Neural crest cell (in vitro differentiated cells): ENCODE measurements at regions not wholly inside any gene's neighbourhood (a gene's known extent, or its start where the extent isn't known, plus 50 kb on each side); places are given as distances from the start of the nearest gene placed in this dataset.

Experiments used
- DNase-seq: peaks from one replicate; pipeline ENCODE4 v3.0.0; 2021; ENCODE audit warnings: low read depth, mixed read lengths, low spot score
- H3K27ac Mint-ChIP-seq: one replicate; pipeline ENCODE4 v1.8.0; 2021; ENCODE audit warnings: mild to moderate bottlenecking, mixed read lengths; ENCODE audit not compliant: unreplicated experiment
- H3K27me3 Mint-ChIP-seq: 2 replicates; pipeline ENCODE4 v1.8.0; 2021; ENCODE audit warnings: low read depth, mild to moderate bottlenecking, mixed read lengths
- H3K36me3 Mint-ChIP-seq: 2 replicates; pipeline ENCODE4 v1.8.0; 2021; ENCODE audit warnings: low read depth, mild to moderate bottlenecking, mixed read lengths
- H3K4me1 Mint-ChIP-seq: 2 replicates; pipeline ENCODE4 v1.8.0; 2021; ENCODE audit warnings: mixed read lengths
- H3K4me3 Mint-ChIP-seq: one replicate; pipeline ENCODE4 v1.8.0; 2021; ENCODE audit warnings: mild to moderate bottlenecking, mixed read lengths
- H3K9me3 Mint-ChIP-seq: 2 replicates; pipeline ENCODE4 v1.8.0; 2021; ENCODE audit warnings: mixed read lengths
- TF ChIP-seq, protein P1 (sequence below): fragments of 200-600 bp; sonication (generic); conservative IDR thresholded peaks from 2 replicates; pipeline ENCODE4 v1.5.0; 2021; ENCODE audit warnings: antibody characterized with exemption, mild to moderate bottlenecking

DNA sequence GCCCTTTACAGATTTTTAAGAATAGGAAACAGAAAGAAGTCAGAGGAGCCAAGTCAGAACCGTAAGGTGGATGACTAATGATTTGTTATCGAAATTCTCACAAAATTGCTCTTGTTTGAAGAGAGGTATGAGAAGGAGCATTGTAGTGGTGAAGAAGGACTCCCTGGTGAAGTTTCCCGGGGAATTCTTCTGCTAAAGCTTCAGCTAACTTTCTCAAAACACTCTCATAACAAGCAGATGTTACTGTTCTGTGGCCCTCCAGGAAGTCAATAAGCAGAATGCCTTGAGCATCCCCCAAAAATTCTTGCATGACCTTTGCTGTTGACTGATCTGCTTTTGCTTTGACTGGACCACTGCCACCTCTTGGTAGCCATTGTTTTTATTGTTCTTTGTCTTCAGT, 152.9 kb downstream of the HGF start:
- no peaks in the 10 kb centered on the region for H3K9me3 Mint-ChIP-seq
- H3K27ac Mint-ChIP-seq, result no peak overlapping the region

DNA sequence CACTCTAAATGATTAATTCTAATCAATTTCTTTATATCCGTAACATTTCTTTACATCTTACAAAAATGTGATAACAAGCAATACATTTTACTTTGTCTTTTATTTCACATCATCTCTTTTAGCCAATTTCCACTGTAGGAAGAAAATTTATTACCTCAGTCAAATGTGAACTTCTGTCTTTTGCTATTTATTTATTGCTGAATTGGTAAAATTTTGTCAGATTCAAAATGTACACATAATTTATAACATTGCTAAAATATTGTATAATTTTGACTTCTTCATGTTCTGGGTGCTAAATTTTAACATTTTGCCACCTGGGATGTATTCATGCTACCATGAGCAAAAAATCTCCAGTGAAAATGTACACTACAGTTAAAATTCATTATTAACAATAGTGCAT, 158.0 kb downstream of the HGF start:
- Mint-ChIP-seq H3K9me3 (peaks cover 3% of the 10 kb centered on the region), H3K27me3 (no peaks in the 10 kb centered on the region), H3K4me1 (no peaks in the 10 kb centered on the region), H3K4me3 (no peak overlapping the region), H3K27ac (no peak overlapping the region), H3K36me3 (no peaks in the 10 kb centered on the region)
- TF ChIP-seq, protein P1, sequence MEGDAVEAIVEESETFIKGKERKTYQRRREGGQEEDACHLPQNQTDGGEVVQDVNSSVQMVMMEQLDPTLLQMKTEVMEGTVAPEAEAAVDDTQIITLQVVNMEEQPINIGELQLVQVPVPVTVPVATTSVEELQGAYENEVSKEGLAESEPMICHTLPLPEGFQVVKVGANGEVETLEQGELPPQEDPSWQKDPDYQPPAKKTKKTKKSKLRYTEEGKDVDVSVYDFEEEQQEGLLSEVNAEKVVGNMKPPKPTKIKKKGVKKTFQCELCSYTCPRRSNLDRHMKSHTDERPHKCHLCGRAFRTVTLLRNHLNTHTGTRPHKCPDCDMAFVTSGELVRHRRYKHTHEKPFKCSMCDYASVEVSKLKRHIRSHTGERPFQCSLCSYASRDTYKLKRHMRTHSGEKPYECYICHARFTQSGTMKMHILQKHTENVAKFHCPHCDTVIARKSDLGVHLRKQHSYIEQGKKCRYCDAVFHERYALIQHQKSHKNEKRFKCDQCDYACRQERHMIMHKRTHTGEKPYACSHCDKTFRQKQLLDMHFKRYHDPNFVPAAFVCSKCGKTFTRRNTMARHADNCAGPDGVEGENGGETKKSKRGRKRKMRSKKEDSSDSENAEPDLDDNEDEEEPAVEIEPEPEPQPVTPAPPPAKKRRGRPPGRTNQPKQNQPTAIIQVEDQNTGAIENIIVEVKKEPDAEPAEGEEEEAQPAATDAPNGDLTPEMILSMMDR, result no peak
- DNase-seq, result no peak

More for the DNA sequence above, 152.9 kb downstream of the HGF start:
- Mint-ChIP-seq H3K27me3 (no peaks in the 10 kb centered on the region), H3K4me1 (no peaks in the 10 kb centered on the region), H3K4me3 (no peak overlapping the region), H3K36me3 (no peaks in the 10 kb centered on the region)
- no peak for DNase-seq
- TF ChIP-seq, protein P1, result no peak

DNA sequence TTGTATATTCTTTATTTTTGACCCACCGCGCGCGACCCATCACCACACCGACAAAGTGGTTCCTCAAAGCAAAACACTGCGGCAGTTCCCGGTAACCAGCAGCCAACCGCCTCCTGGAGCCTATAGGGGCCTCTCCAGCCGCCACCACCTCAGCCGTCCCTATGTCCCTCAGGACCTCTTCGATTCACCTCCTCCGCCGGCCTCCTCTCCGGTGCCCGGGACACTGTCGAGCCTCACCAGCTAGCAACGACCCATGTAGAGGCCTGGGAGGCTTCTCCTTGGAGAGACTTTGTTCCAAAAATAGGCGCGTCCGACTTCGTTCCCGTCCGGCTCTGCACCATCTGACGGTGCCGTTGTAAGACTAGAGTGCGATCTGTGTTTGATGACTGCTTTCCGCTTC, 158.8 kb downstream of the HGF start:
- DNase-seq, result no peak
- Mint-ChIP-seq H3K9me3 (peaks cover 3% of the 10 kb centered on the region), H3K4me1 (no peaks in the 10 kb centered on the region), H3K27ac (no peak overlapping the region), H3K4me3 (no peak overlapping the region), H3K27me3 (no peaks in the 10 kb centered on the region), H3K36me3 (no peaks in the 10 kb centered on the region)
- TF ChIP-seq, protein P1, result no peak

DNA sequence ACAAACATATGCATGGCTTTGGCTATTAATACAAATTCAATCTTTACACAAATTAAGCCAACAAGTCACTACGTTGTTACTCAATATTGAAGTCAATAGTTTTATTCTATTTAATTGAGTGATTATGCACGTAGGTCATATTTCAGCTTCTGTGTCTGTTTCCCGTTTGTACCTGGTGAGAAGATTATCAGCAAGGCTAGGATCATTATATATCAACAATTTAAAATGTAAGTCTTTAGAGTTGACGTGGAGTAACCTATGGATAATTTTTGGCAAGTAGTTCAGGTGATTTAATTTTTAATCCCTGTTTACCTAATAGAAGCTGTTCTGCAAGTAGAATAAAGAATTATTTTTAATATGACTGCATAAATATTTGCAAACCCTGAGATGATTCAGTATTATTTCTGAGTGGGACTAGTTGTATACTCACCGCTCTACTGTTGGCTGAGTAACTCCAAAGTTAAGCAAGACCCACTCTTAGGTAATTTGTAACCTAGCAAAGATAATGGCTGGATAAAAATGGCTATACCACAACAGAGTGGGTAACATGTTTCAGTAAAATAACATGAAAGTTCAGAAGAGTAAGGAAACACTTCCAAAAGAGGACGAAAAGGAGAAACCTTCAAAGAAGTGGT, 161.0 kb downstream of the HGF start:
- peaks cover 3% of the 10 kb centered on the region for H3K9me3 Mint-ChIP-seq
- H3K27ac Mint-ChIP-seq, result no peak overlapping the region
- DNase-seq, result no peak
- no peaks in the 10 kb centered on the region for H3K4me1 Mint-ChIP-seq
- H3K4me3 Mint-ChIP-seq, result no peak overlapping the region
- no peaks in the 10 kb centered on the region for H3K27me3 Mint-ChIP-seq
- TF ChIP-seq, protein P1, result no peak
- no peaks in the 10 kb centered on the region for H3K36me3 Mint-ChIP-seq

DNA sequence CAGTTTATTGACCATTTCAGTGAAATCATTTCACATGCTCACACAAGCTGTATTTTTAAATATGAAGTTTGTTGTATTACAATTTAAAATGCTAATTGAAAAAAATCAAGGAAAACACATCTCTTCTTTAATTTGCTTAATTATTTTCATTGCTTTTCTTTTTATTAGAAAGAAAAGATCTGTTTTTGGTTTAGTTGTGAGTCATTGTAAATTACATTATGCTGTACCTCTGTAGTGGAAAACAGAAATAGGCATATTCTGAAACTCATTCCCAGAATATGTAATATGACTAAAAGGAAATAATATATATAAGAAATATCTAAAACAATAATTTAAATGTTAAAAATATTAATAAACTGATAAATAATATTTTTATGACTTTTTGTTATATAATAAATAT, 161.9 kb downstream of the HGF start:
- H3K9me3 Mint-ChIP-seq, result peaks cover 3% of the 10 kb centered on the region
- TF ChIP-seq, protein P1, result no peak
- no peak for DNase-seq
- H3K27ac Mint-ChIP-seq, result no peak overlapping the region
- H3K36me3 Mint-ChIP-seq, result no peaks in the 10 kb centered on the region
- no peaks in the 10 kb centered on the region for H3K4me1 Mint-ChIP-seq
- H3K4me3 Mint-ChIP-seq, result no peak overlapping the region
- H3K27me3 Mint-ChIP-seq, result no peaks in the 10 kb centered on the region
